KMS-11 (cell line): ENCODE measurements at regions not wholly inside any gene's neighbourhood (a gene's known extent, or its start where the extent isn't known, plus 50 kb on each side); places are given as distances from the start of the nearest gene placed in this dataset.

Experiments used
- H2AFZ ChIP-seq: fragments of 200-600 bp; sonication (generic); 2 replicates; pipeline ENCODE4 v1.6.1; 2016; ENCODE audit warnings: antibody characterized with exemption, mixed run types, low read depth
- H3K27ac ChIP-seq: fragments of 200-600 bp; sonication (generic); 2 replicates; pipeline ENCODE4 v1.6.1; 2016; ENCODE audit warnings: mild to moderate bottlenecking, mixed run types
- H3K27me3 ChIP-seq: fragments of 200-600 bp; sonication (generic); 2 replicates; pipeline ENCODE4 v1.6.1; 2017; ENCODE audit warnings: mild to moderate bottlenecking, low read depth, mixed run types, moderate library complexity; ENCODE audit not compliant: insufficient read depth
- H3K36me3 ChIP-seq: fragments of 200-600 bp; sonication (generic); 2 replicates; pipeline ENCODE4 v1.6.1; 2017; ENCODE audit warnings: mild to moderate bottlenecking, mixed run types; ENCODE audit not compliant: insufficient read depth
- H3K4me1 ChIP-seq: fragments of 200-600 bp; sonication (generic); 2 replicates; pipeline ENCODE4 v1.6.1; 2016; ENCODE audit warnings: mild to moderate bottlenecking, low read depth, mixed run types; ENCODE audit not compliant: poor library complexity, severe bottlenecking
- H3K4me2 ChIP-seq: fragments of 200-600 bp; sonication (generic); 2 replicates; pipeline ENCODE4 v1.7.0; 2016; ENCODE audit warnings: mild to moderate bottlenecking, mixed run types
- H3K4me3 ChIP-seq: fragments of 200-600 bp; sonication (generic); IDR thresholded peaks from 2 replicates; pipeline ENCODE4 v1.6.1; 2017; ENCODE audit warnings: low read depth, low read length, mixed read lengths; ENCODE audit not compliant: insufficient read depth
- H3K79me2 ChIP-seq: fragments of 200-600 bp; sonication (generic); 2 replicates; pipeline ENCODE4 v1.6.1; 2016; ENCODE audit warnings: low read depth, mixed run types; ENCODE audit not compliant: insufficient read depth
- H3K9ac ChIP-seq: fragments of 200-600 bp; sonication (generic); 2 replicates; pipeline ENCODE4 v1.6.1; 2016; ENCODE audit warnings: mild to moderate bottlenecking, mixed run types
- H4K20me1 ChIP-seq: fragments of 200-600 bp; sonication (generic); 2 replicates; pipeline ENCODE4 v1.6.1; 2016; ENCODE audit warnings: mild to moderate bottlenecking, mixed run types; ENCODE audit not compliant: insufficient read depth
- CTCF ChIP-seq: fragments of 200-600 bp; sonication (generic); conservative IDR thresholded peaks from 2 replicates; pipeline ENCODE4 v1.6.1; 2017; ENCODE audit warnings: low read depth, mild to moderate bottlenecking, antibody characterized with exemption, low read length, moderate library complexity, mixed read lengths

GRCh38 chr11:15585602-15586331, 471.0 kb downstream of the INSC start:
- Histone ChIP-seq H3K36me3 (no peaks in the 10 kb centered on the region), H3K4me3 (no peak overlapping the region), H2AFZ (no peak overlapping the region), H4K20me1 (no peaks in the 10 kb centered on the region), H3K4me1 (no peaks in the 10 kb centered on the region), H3K27ac (no peak overlapping the region), H3K79me2 (no peaks in the 10 kb centered on the region), H3K4me2 (no peak overlapping the region), H3K9ac (no peak overlapping the region), H3K27me3 (no peaks in the 10 kb centered on the region)
- TF ChIP-seq CTCF, result no peak

- H3K27me3 ChIP-seq, result no peaks in the 10 kb centered on the region
- H3K9ac ChIP-seq, result no peak overlapping the region
- TF ChIP-seq CTCF, result no peak
Observed at GRCh38 chr11:15586741-15587473, 472.2 kb downstream of the INSC start.

GRCh38 chr11:15589070-15589626, 474.4 kb downstream of the INSC start:
- TF ChIP-seq CTCF, result no peak
- Histone ChIP-seq H3K27ac (no peak overlapping the region), H3K36me3 (no peaks in the 10 kb centered on the region), H3K79me2 (no peaks in the 10 kb centered on the region), H3K9ac (no peak overlapping the region), H2AFZ (no peak overlapping the region), H4K20me1 (no peaks in the 10 kb centered on the region), H3K4me3 (no peak overlapping the region), H3K27me3 (no peaks in the 10 kb centered on the region), H3K4me2 (no peak overlapping the region), H3K4me1 (no peaks in the 10 kb centered on the region)

More at GRCh38 chr11:15586741-15587473, 472.2 kb downstream of the INSC start:
- H3K36me3 ChIP-seq, result no peaks in the 10 kb centered on the region
- H4K20me1 ChIP-seq, result no peaks in the 10 kb centered on the region
- no peak overlapping the region for H3K4me2 ChIP-seq
- H3K79me2 ChIP-seq, result no peaks in the 10 kb centered on the region
- H3K4me1 ChIP-seq, result no peaks in the 10 kb centered on the region
- H2AFZ ChIP-seq, result no peak overlapping the region
- no peak overlapping the region for H3K27ac ChIP-seq
- H3K4me3 ChIP-seq, result no peak overlapping the region

- no peaks in the 10 kb centered on the region for H4K20me1 ChIP-seq
- no peaks in the 10 kb centered on the region for H3K36me3 ChIP-seq
- no peak overlapping the region for H2AFZ ChIP-seq
- H3K27ac ChIP-seq, result no peak overlapping the region
- no peak overlapping the region for H3K9ac ChIP-seq
- no peak overlapping the region for H3K4me2 ChIP-seq
- H3K4me1 ChIP-seq, result no peaks in the 10 kb centered on the region
- H3K79me2 ChIP-seq, result no peaks in the 10 kb centered on the region
- no peaks in the 10 kb centered on the region for H3K27me3 ChIP-seq
- no peak overlapping the region for H3K4me3 ChIP-seq
- no peak for TF ChIP-seq CTCF
Observed at GRCh38 chr11:15590132-15590531, 475.4 kb downstream of the INSC start.
